Activated T-helper 1 cell treated with Interleukin-2 at 50 U/mL for 16 hours (primary cell): ENCODE measurements at regions not wholly inside any gene's neighbourhood (a gene's known extent, or its start where the extent isn't known, plus 50 kb on each side); places are given as distances from the start of the nearest gene placed in this dataset.

Experiments
- DNase-seq: peaks from one replicate; pipeline ENCODE4 v3.0.0-alpha.2; 2020; ENCODE audit warnings: low read depth

DNA sequence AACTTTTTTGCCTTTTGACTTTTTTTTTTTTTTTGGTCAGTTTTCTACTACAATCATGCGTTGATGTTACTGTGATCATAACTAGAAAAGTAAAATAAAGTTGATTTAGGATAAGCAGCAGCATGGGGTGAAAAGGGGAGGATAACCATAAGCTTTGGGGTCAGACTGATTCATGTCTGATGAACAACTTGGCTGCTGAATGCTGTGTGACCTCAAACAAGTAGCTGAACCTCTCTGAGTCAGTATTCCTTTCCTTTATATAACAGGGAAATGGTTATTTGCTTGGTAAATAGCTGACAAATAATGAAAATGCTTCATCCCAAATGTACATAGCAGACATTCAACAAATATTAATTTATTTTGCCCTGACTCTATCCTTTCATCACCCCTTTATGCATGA, 413.0 kb downstream of the VRK1 start:
- DNase-seq: no peak

DNA sequence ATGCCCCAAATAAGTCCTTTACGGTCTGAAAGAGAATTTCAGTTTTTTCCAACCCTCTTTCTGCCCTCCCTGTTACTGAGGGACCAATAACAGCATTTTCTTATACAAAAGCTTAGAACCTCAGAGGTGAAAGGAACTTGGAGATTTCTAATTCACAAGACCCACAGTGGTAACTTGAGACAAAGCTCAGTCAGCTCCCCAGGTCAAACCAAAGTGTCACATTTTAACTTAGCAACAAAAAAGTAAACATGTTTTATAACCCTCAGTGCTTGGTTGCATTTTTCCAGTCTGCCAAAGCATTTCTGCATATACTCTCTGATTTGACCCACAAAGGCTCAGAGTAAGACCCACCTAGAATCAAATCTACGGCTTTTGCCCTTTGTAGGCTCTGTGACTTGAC, 415.2 kb downstream of the VRK1 start:
- DNase-seq: no peak

DNA sequence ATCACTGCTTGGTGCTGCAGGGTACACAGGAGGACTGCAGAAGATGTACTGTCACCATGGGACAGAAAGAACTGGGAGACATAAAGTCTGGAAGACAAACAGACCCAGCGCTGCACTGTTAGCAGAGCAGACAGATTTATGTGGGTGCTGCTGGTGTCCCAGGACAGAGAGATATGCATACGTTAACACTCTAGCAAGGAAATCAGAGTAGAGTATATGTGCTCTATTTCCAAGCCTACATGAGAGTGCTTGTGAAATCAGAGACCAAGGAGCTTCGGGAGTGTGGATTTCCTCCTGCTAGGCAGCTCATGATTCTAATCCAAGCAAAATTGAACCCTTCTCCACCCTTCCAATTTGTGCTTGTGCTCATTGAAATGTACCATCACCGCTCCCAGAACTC, 416.5 kb downstream of the VRK1 start:
- DNase-seq: no peak

DNA sequence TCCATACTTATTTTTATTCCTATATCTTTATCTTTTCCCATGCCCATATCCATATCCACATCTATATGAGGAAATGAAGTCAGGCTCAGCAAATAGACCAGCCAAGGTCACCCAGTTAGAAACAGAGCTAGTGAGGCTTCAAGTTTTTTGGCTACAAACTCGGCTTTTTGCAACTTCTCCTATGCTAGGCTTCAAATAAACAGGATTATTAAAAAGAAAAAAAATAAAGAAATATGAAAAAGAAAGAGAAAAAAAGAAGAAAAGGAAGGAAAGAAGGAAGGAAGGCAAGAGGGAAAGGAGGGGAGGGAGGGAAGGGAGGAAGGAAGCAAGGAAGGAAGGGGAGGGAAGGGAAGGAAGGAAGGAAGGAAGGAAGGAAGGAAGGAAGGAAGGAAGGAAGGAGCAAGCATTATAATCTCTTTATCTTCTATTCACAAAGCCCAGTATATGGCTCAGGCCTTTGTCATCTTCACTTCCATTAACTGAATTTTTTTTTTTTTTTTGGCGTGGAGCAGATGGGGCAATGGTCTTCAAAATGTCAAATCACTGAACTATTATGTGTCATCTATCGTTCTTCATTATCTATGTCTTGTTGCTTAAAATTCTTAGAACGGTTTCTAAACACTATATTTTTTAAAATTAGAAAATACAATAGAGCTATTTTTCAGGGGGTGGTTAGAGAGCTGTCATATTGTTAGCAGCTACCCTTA, 418.2 kb downstream of the VRK1 start:
- no peak for DNase-seq

GRCh38 chr14:97217111-97217885, 420.1 kb downstream of the VRK1 start:
- no peak for DNase-seq

- no peak for DNase-seq
Observed at GRCh38 chr14:97218274-97218673, 421.1 kb downstream of the VRK1 start.

DNA sequence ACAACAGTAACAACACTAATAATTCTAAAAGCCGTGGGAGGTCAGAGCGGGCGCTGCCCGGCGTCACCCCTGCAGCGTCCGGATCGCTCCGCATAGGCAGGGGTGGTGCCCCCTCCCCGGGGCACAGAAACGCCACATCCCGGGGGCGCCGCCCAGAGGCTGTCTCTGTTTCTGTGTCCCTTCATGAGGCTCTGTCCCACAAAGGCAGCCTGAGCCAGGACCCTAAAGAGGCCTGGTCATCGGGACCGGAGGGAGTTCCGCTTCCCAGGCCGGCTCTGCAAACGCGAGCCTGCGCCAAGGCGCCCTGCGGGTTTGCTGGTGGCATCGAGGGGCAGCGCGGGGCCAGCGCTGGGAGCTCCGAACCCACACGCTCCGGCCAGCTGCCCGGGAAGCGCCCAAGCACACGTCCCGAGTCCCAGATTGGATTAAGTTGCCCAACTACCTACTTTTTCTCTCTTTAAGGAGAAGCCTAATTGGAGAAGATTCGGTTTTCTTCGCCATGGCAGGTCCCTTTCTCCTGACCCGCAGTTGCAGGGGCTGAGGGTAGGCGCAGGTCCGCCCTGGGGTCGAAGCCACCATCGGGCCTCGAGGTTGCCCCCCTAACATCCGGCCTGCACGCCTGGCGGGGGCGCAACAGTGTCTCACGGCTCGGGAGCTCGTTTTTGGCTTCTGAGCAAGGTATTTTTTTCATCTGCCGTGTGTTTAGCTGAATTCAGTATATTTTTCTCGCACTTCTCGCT, 421.7 kb downstream of the VRK1 start:
- DNase-seq: no peak

DNA sequence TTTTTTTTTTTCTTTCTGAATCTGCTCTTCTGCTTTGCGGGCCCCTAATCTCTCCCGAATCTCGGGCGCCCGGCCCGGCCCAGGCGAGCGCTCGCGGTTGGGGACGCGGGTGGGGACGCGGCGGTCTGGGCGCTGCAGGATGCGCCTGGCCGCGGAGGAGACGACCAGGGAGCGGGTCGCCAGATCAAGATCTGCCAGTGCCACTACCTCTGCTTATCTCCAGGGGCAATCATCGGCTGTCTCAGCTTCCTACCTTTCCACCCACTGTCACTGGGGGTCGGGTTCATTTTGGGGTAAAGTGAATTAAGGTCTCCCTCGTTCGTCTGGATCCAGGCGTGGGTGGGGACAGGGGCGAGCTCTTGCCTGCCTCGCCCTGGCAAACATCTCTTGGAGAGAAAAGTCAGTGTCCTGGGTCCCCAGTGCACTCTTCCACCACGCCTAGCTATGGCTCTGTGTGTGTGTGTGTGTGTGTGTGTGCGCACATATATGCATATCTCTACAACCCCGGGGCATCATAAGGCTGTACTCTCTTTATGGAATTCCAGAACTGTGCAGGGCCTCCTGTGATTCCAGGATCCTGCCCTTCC, 422.3 kb downstream of the VRK1 start:
- DNase-seq: no peak

DNA sequence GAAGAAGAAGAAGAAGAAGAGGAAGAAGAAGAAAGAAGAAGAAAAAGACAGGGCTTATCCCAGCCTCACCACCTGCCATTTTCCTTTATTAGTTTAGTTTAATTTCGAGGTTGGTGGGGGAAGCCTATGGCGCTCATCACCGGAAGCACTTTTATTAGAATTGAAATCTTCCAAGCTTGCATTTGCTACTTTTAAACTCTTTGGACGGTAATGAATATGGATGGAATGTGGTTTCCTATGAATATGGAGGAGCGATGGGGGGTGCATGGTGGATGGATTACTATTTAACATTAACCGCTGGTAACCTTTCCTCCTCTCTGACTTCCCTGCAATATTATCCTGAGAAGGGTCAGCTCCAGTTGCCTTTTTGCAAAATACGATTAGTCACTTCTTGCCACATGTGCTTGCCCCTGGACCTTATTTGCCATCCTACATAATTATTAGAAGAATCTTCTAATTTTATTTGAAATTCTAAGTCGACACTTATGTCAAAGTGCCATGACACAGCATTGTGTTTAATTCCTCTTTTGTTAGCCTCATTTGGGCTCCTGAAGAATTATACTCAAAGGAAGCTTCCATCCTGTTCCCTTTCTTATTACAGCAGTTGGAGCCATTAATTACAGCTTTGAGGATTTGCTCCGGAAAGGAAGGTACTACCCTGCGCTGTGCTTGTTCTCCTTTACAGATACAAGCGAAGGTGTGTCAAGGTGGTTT, 424.5 kb downstream of the VRK1 start:
- no peak for DNase-seq

GRCh38 chr14:97224016-97224415, 426.8 kb downstream of the VRK1 start:
- DNase-seq: no peak

DNA sequence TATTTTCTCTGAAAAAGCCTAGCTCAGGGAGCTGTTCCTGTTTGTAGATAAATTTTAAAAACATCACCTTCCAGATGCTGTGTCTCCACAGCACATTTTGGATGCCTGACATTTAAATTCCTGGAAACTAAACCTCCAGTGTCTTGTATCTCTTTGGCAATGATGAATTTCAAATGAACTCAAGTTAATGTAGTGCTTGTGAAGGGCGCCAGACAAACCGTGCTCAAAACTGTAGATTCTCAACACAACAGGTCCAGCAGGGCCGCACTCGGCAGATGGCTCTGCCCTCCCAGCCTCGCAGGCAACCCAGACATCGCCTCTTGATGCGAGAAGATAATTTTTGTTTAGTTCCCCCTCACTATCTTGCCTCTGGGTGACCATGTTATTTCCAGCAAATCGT, 432.9 kb downstream of the VRK1 start:
- no peak for DNase-seq

GRCh38 chr14:97233319-97233985, 436.3 kb downstream of the VRK1 start:
- DNase-seq: no peak

- no peak for DNase-seq
Observed at GRCh38 chr14:97246648-97247047, 449.5 kb downstream of the VRK1 start.

GRCh38 chr14:97248973-97249372, 451.8 kb downstream of the VRK1 start:
- DNase-seq: no peak

DNA sequence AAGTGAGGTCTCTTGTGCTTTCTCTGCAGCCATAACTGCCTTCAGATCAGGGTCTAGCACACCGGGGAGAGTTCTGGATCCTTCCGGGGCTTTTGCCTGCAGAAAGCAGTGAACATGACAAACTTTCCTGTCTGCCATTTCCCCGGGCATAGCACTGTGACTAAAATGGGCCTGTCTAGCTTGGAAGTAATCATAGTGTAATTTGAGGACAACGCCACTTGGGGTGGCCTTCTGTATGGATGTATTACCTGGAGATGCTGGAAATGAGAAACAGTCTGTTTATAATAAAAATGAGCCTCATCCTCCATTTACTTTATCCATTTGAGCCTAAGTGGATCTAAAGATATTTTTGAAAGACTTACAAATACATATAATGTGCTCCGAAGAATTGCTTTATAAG, 453.7 kb downstream of the VRK1 start:
- DNase-seq: no peak

- no peak for DNase-seq
Observed at GRCh38 chr14:97251491-97252155, 454.4 kb downstream of the VRK1 start.

DNA sequence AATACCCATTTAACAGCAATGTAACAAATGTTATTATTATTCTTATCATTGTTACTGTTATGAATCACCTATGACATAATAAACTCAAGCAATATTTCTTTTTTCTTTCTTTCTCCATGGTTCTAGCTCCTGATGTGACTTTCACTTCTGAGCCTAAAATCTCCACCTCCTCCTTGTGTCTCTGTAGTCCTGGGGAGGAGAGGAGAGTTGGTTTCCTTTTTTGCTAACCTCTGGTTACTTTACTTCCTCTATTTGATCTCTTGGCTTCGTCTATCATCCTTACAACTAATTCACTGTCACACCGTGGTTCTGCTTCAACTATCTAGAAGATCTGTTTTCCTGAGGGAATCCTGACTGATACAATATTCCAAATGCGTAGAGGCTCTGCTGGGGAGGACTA, 456.6 kb downstream of the VRK1 start:
- no peak for DNase-seq

GRCh38 chr14:97262336-97262735, 465.2 kb downstream of the VRK1 start:
- no peak for DNase-seq

GRCh38 chr14:97264516-97265230, 467.5 kb downstream of the VRK1 start:
- DNase-seq: no peak

DNA sequence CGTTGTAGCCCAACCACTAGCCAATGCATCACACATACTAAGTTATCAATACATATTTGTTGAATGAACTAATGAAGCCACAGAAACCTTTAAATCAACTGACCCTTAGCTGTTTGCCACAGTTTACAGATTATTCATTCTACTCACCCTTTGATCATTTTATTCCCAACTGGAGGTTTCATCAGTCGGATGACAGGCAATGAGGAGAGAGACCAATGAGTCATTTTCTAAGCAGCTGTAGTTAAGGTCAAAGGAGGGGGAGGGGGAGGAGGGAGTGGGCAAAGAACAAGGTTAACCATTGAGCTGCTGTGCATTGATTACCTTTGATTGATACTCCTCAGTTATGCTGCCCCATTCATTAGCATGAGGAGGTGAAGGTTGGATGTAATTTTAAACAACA, 469.5 kb downstream of the VRK1 start:
- DNase-seq: no peak
